ENCODE measurements at regions not wholly inside any gene's neighbourhood (a gene's known extent, or its start where the extent isn't known, plus 50 kb on each side); places are given as distances from the start of the nearest gene placed in this dataset.
"Not testable (repeated sequence)": the region's sequence is repeated elsewhere in the genome, so short reads cannot be mapped to it uniquely, and the experiment has no call there.

- TF ChIP-seq, protein P1, sequence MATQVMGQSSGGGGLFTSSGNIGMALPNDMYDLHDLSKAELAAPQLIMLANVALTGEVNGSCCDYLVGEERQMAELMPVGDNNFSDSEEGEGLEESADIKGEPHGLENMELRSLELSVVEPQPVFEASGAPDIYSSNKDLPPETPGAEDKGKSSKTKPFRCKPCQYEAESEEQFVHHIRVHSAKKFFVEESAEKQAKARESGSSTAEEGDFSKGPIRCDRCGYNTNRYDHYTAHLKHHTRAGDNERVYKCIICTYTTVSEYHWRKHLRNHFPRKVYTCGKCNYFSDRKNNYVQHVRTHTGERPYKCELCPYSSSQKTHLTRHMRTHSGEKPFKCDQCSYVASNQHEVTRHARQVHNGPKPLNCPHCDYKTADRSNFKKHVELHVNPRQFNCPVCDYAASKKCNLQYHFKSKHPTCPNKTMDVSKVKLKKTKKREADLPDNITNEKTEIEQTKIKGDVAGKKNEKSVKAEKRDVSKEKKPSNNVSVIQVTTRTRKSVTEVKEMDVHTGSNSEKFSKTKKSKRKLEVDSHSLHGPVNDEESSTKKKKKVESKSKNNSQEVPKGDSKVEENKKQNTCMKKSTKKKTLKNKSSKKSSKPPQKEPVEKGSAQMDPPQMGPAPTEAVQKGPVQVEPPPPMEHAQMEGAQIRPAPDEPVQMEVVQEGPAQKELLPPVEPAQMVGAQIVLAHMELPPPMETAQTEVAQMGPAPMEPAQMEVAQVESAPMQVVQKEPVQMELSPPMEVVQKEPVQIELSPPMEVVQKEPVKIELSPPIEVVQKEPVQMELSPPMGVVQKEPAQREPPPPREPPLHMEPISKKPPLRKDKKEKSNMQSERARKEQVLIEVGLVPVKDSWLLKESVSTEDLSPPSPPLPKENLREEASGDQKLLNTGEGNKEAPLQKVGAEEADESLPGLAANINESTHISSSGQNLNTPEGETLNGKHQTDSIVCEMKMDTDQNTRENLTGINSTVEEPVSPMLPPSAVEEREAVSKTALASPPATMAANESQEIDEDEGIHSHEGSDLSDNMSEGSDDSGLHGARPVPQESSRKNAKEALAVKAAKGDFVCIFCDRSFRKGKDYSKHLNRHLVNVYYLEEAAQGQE (IDR thresholded peaks at IDR 0.05; ENCODE audit: insufficient read depth in 1 of 2, low read depth in 2 of 2, low read length in 1 of 2) = not testable (repeated sequence)
- TF ChIP-seq, protein P2, sequence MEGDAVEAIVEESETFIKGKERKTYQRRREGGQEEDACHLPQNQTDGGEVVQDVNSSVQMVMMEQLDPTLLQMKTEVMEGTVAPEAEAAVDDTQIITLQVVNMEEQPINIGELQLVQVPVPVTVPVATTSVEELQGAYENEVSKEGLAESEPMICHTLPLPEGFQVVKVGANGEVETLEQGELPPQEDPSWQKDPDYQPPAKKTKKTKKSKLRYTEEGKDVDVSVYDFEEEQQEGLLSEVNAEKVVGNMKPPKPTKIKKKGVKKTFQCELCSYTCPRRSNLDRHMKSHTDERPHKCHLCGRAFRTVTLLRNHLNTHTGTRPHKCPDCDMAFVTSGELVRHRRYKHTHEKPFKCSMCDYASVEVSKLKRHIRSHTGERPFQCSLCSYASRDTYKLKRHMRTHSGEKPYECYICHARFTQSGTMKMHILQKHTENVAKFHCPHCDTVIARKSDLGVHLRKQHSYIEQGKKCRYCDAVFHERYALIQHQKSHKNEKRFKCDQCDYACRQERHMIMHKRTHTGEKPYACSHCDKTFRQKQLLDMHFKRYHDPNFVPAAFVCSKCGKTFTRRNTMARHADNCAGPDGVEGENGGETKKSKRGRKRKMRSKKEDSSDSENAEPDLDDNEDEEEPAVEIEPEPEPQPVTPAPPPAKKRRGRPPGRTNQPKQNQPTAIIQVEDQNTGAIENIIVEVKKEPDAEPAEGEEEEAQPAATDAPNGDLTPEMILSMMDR (IDR thresholded peaks at IDR 0.05) = not testable (repeated sequence)
- not testable (repeated sequence) for TF ChIP-seq POLR2AphosphoS5 (IDR thresholded peaks at IDR 0.05; ENCODE audit: low read depth, low read length)
Measured at GRCh38 chr7:56367411-56367810, 251.2 kb upstream of the NUPR2 start.
